ENCODE measurements at regions not wholly inside any gene's neighbourhood (a gene's known extent, or its start where the extent isn't known, plus 50 kb on each side); places are given as distances from the start of the nearest gene placed in this dataset.
"Not testable (repeated sequence)": the region's sequence is repeated elsewhere in the genome, so short reads cannot be mapped to it uniquely, and the experiment has no call there.

GRCh38 chr9:22813529-22813928, 366.9 kb downstream of the DMRTA1 start:
- peaks cover 5 to 43% (median 21%) of the 10 kb centered on the region in 6 donors for H3K9me3 Mint-ChIP-seq
- no peaks in the 10 kb centered on the region for H3K4me1 Mint-ChIP-seq
- no peak overlapping the region for H3K4me3 Mint-ChIP-seq
- no peaks in the 10 kb centered on the region for H3K36me3 Mint-ChIP-seq
- peaks cover 0 to 1% (median 0%) of the 10 kb centered on the region in 3 donors for H3K27me3 Mint-ChIP-seq (ENCODE audit: low read depth in 3 of 3)
- DNase-seq: no peak
- H3K27ac Mint-ChIP-seq: no peak overlapping the region

- Mint-ChIP-seq H3K4me3 (no peak overlapping the region), H3K9me3 (peaks cover 8 to 50% (median 17%) of the 10 kb centered on the region in 6 donors), H3K27ac (no peak overlapping the region), H3K27me3 (ENCODE audit: low read depth in 3 of 3) (peaks cover 0 to 1% (median 0%) of the 10 kb centered on the region in 3 donors), H3K36me3 (no peaks in the 10 kb centered on the region), H3K4me1 (no peaks in the 10 kb centered on the region)
- no peak for DNase-seq
These were observed 368.6 kb downstream of the DMRTA1 start for GRCh38 chr9:22815246-22815645.

DNA sequence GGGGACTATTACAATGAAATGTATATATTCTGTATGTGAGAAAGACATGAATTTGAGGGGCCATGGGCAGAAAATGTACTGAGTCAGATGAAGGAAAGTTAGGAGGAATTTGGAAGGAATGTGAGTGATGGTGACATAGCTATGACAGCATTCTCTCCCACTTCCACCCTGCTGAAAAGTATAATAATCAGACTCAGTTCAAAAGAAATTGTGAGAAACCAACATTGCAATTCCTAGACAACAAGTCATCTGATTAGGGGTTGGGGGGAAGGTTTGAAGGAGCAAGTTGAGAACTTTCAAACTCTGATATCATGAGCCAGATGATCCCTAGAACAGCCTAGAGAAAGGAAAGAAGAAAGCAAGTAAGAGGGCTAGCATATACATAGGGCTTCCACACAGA, 370.6 kb downstream of the DMRTA1 start:
- no peak for DNase-seq
- Mint-ChIP-seq H3K27me3 (ENCODE audit: low read depth in 3 of 3) (peaks cover 0 to 2% (median 1%) of the 10 kb centered on the region in 3 donors), H3K4me3 (no peak overlapping the region), H3K4me1 (no peaks in the 10 kb centered on the region), H3K36me3 (no peaks in the 10 kb centered on the region), H3K27ac (no peak overlapping the region), H3K9me3 (peaks cover 13 to 48% (median 20%) of the 10 kb centered on the region in 6 donors)

DNA sequence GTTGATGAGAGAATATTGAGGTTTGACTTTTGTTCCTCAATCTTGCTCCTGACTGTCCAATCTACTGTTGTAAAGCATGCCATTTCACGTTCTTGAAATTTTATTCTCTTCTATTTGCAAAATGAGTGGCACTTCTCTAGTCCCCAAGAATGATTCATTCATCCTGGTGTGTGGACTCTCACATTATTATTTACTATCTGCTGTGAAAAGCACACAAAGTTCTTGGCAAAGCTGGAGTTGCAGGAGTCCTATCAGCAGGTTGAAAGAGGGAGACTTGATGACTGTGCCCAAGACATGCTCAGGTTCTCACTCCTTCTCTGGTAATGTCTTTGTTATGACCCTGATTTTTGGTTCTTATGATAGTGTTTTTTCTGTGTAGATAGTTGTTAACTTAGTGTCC, 382.6 kb downstream of the DMRTA1 start:
- no peaks in the 10 kb centered on the region for H3K36me3 Mint-ChIP-seq
- H3K4me1 Mint-ChIP-seq: no peaks in the 10 kb centered on the region
- no peak overlapping the region for H3K27ac Mint-ChIP-seq

DNA sequence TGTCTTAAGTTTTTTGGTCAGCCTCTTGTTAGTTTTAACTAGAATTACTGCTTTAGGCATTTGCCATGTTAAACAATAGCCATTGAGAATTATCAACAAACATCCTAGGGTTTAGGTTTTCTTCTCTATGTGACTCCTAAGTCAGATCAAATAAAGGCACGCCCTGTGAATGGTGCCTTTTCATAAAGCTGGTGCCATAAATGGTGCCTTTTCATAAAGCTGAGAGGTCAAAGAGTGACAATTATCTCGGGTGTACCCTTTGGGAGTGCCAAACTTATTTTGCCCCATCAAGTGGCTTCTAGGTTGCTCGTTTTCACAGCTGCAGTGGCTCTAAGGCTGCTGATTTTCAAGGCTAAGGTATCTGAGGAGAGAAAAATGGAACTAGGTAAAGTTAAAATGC, 391.6 kb downstream of the DMRTA1 start:
- peaks cover 4 to 32% (median 11%) of the 10 kb centered on the region in 6 donors for H3K9me3 Mint-ChIP-seq
- H3K27ac Mint-ChIP-seq: no peak overlapping the region
- no peaks in the 10 kb centered on the region for H3K36me3 Mint-ChIP-seq
- no peak for DNase-seq
- no peaks in the 10 kb centered on the region for H3K4me1 Mint-ChIP-seq
- peaks cover 0 to 4% (median 0%) of the 10 kb centered on the region in 3 donors for H3K27me3 Mint-ChIP-seq (ENCODE audit: low read depth in 3 of 3)
- H3K4me3 Mint-ChIP-seq: no peak overlapping the region

More for the DNA sequence above, 382.6 kb downstream of the DMRTA1 start:
- DNase-seq: no peak
- Mint-ChIP-seq H3K4me3 (no peak overlapping the region), H3K27me3 (ENCODE audit: low read depth in 3 of 3) (peaks cover 0 to 4% (median 0%) of the 10 kb centered on the region in 3 donors), H3K9me3 (peaks cover 5 to 50% (median 15%) of the 10 kb centered on the region in 6 donors)

- no peak overlapping the region for H3K27ac Mint-ChIP-seq
- no peaks in the 10 kb centered on the region for H3K4me1 Mint-ChIP-seq
- DNase-seq: no peak
- H3K27me3 Mint-ChIP-seq (ENCODE audit: low read depth in 3 of 3): peaks cover 0 to 4% (median 0%) of the 10 kb centered on the region in 3 donors
- H3K36me3 Mint-ChIP-seq: no peaks in the 10 kb centered on the region
- H3K9me3 Mint-ChIP-seq: peaks cover 5 to 36% (median 14%) of the 10 kb centered on the region in 6 donors
- no peak overlapping the region for H3K4me3 Mint-ChIP-seq
These were observed 394.0 kb downstream of the DMRTA1 start for GRCh38 chr9:22840641-22841040.

GRCh38 chr9:22845243-22845642, 398.6 kb downstream of the DMRTA1 start:
- not testable (repeated sequence) for H3K27ac Mint-ChIP-seq; H3K27me3 Mint-ChIP-seq (ENCODE audit: low read depth in 3 of 3); H3K4me3 Mint-ChIP-seq; H3K4me1 Mint-ChIP-seq; H3K36me3 Mint-ChIP-seq; DNase-seq
- H3K9me3 Mint-ChIP-seq: peaks cover 3 to 66% (median 33%) of the 10 kb centered on the region in 6 donors

DNA sequence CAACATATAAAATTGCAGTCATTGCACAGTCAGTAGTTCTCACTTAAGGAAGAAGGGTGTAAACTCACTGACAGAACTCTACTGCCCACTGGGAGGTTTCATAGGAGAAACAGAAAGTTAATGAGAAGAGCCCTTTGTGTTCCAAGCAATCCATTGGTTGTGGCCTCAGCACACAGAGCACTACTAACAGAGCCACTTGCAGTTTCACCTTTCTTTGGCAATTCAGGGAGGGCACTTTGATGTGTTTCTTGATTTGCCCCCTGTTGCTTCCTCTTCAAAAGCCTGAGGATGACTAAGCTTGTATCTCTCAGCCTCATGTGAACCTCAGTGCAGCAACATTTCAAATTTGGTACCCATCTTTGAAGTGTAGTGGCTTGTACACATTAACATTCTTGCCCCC, 409.4 kb downstream of the DMRTA1 start:
- H3K4me3 Mint-ChIP-seq: no peak overlapping the region
- H3K4me1 Mint-ChIP-seq: no peaks in the 10 kb centered on the region
- no peaks in the 10 kb centered on the region for H3K27me3 Mint-ChIP-seq (ENCODE audit: low read depth in 3 of 3)
- peaks cover 7 to 65% (median 39%) of the 10 kb centered on the region in 6 donors for H3K9me3 Mint-ChIP-seq
- no peaks in the 10 kb centered on the region for H3K36me3 Mint-ChIP-seq
- no peak overlapping the region for H3K27ac Mint-ChIP-seq
- no peak for DNase-seq

DNA sequence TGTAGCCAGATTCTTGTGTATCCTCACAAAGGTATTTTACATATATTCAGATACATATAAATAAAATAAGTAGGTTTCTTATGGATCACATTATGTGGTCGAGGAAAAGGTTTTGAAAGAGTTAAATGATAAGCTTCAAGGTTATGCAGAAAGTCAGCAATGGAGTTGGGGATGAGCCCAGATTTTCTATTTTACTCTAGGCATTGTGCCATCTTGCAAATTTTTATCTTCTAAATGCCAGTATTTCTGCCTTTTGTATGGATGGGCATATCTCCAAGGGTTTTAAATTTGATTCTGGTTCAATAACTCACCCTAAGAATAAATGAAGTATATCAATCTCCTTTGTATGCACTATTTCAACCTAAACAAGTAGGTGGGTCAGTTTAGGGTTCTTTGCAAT, 410.7 kb downstream of the DMRTA1 start:
- H3K4me1 Mint-ChIP-seq: no peaks in the 10 kb centered on the region
- no peak overlapping the region for H3K27ac Mint-ChIP-seq
- DNase-seq: no peak
- H3K9me3 Mint-ChIP-seq: peaks cover 10 to 65% (median 37%) of the 10 kb centered on the region in 6 donors
- no peak overlapping the region for H3K4me3 Mint-ChIP-seq
- no peaks in the 10 kb centered on the region for H3K27me3 Mint-ChIP-seq (ENCODE audit: low read depth in 3 of 3)
- no peaks in the 10 kb centered on the region for H3K36me3 Mint-ChIP-seq

DNA sequence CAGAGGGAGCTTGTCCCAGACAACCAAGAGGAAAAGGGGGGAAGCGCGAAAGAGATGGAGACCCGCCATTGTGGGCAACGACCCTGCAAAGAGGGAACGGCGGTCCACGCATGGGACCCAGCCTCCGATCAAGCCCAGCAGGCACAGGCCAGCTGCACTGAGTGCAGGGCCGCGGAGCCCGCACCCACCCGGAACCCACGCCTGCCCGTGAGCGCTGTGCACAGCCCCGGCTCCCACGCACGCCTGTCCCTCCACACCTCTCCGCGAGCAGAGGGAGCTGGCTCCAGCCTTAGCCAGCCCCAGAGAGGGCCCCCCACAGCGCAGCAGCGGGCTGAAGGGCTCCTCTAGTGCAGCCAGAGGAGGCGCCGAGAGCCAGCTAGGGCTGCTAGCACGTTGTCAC, 416.5 kb downstream of the DMRTA1 start:
- H3K36me3 Mint-ChIP-seq: no peaks in the 10 kb centered on the region
- no peak overlapping the region for H3K27ac Mint-ChIP-seq
- peaks cover 12 to 66% (median 37%) of the 10 kb centered on the region in 6 donors for H3K9me3 Mint-ChIP-seq
- H3K4me3 Mint-ChIP-seq: no peak overlapping the region
- no peaks in the 10 kb centered on the region for H3K4me1 Mint-ChIP-seq
- DNase-seq: no peak
- H3K27me3 Mint-ChIP-seq (ENCODE audit: low read depth in 3 of 3): peaks cover 0 to 4% (median 0%) of the 10 kb centered on the region in 3 donors

DNA sequence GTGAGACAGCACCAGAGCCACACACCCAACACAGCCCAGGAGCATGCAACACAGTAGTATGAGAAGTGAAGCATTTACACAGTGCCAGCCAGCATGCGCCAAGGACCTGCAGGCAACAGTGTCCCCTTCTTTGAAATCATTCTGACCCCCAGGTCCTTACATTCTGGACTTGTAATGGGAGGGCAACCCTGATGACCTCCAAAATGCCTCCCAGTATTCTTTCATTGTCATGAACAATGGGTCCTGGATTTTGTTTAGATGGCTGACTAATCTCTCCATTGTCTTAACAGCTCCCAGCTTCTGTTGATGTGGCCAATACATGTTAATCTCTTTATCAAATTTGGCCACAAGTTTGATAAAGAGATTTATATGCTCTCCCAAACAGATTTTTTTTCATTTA, 417.1 kb downstream of the DMRTA1 start:
- H3K27ac Mint-ChIP-seq: no peak overlapping the region
- no peak overlapping the region for H3K4me3 Mint-ChIP-seq
- no peaks in the 10 kb centered on the region for H3K4me1 Mint-ChIP-seq

DNA sequence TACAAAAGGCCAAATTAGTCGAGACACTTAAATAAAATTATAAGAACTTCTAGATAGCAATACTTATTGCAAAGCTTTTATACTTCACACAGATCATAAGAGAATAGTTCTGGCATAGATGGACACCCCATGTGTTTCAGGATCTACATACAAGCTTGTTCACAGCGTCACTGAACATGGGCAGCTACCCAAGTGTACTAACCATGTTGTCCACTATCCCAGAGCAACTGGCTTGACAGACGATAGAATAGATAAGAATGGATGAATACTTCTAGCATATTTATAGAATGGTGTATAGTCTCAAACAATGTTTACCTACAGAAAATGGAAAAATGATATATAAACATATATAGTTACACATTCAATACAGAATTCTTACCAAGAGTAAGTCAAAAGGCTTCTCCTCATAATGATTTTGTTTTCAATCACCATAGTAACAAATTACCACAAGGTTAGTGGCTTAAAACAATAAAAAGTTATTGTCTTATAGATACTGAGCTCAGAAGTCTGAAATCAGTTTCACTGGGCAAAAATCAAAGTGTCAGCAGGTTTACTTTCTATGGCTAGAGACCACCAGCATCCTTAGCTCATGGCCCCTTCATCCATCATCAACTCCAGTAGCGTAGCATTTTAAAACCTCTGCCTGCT, 446.7 kb downstream of the DMRTA1 start:
- Mint-ChIP-seq H3K36me3 (peaks cover 0 to 5% (median 0%) of the 10 kb centered on the region in 3 donors), H3K9me3 (peaks cover 0 to 38% (median 6%) of the 10 kb centered on the region in 6 donors), H3K27ac (no peak overlapping the region), H3K4me1 (no peaks in the 10 kb centered on the region), H3K27me3 (ENCODE audit: low read depth in 3 of 3) (peaks cover 0 to 2% (median 0%) of the 10 kb centered on the region in 3 donors), H3K4me3 (no peak overlapping the region)
- no peak for DNase-seq

More for the DNA sequence above, 417.1 kb downstream of the DMRTA1 start:
- H3K9me3 Mint-ChIP-seq: peaks cover 12 to 60% (median 32%) of the 10 kb centered on the region in 6 donors
- no peak for DNase-seq
- H3K27me3 Mint-ChIP-seq (ENCODE audit: low read depth in 3 of 3): peaks cover 0 to 4% (median 0%) of the 10 kb centered on the region in 3 donors
- H3K36me3 Mint-ChIP-seq: no peaks in the 10 kb centered on the region

DNA sequence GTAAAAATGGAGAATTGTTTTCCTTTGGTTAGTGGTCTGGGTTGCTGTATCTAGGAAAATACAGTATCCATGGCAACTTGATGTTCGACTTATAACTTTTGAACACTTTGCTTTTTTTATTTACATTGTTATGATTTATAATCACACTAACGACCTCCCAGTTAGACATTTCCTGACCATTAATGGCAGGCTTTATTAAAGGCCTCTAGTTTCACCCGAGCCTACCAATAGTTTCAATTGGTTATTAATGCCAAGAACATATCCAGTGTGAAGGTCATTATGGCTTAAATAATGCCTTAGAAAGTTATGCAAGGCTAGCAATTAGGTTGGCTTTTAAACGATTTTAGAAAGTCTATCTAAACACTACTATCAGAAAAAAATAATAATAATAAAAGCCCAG, 452.0 kb downstream of the DMRTA1 start:
- no peak for DNase-seq
- Mint-ChIP-seq H3K4me1 (no peaks in the 10 kb centered on the region), H3K4me3 (no peak overlapping the region), H3K9me3 (peaks cover 8 to 30% (median 12%) of the 10 kb centered on the region in 6 donors), H3K27me3 (ENCODE audit: low read depth in 3 of 3) (no peaks in the 10 kb centered on the region), H3K27ac (no peak overlapping the region), H3K36me3 (no peaks in the 10 kb centered on the region)

GRCh38 chr9:22911632-22912031, 465.0 kb downstream of the DMRTA1 start:
- H3K27ac Mint-ChIP-seq: no peak overlapping the region

GRCh38 chr9:22913026-22913425, 466.4 kb downstream of the DMRTA1 start:
- H3K27ac Mint-ChIP-seq: no peak overlapping the region
- H3K4me3 Mint-ChIP-seq: no peak overlapping the region
- peaks cover 7 to 48% (median 17%) of the 10 kb centered on the region in 6 donors for H3K9me3 Mint-ChIP-seq
- peaks cover 0 to 4% (median 0%) of the 10 kb centered on the region in 3 donors for H3K36me3 Mint-ChIP-seq
- no peak for DNase-seq
- no peaks in the 10 kb centered on the region for H3K4me1 Mint-ChIP-seq
- no peaks in the 10 kb centered on the region for H3K27me3 Mint-ChIP-seq (ENCODE audit: low read depth in 3 of 3)

More at GRCh38 chr9:22911632-22912031, 465.0 kb downstream of the DMRTA1 start:
- Mint-ChIP-seq H3K4me1 (no peaks in the 10 kb centered on the region), H3K9me3 (peaks cover 7 to 55% (median 18%) of the 10 kb centered on the region in 6 donors), H3K4me3 (no peak overlapping the region), H3K27me3 (ENCODE audit: low read depth in 3 of 3) (no peaks in the 10 kb centered on the region), H3K36me3 (peaks cover 0 to 4% (median 0%) of the 10 kb centered on the region in 3 donors)
- DNase-seq: no peak
